ENCODE measurements at regions not wholly inside any gene's neighbourhood (a gene's known extent, or its start where the extent isn't known, plus 50 kb on each side); places are given as distances from the start of the nearest gene placed in this dataset.

DNA sequence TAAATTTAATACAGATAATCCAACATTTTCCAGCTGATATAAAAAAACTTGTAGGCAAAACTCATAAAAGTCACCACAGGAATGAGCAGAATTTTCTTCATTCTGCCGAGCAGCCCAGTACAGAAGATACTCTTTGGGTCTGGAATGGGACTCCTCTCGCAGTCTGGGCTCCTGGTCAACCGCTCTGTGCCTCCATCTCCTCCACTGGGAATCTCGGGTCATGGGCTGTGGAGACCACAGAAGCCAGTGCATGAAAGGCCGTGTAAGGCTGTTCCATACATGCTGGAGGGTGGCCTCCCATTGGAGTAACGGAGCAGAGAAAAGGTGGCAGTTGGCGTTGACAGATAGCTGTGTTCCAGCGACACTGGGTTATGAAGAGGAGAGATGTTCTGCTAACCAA, 616.4 kb upstream of the MGMT start:
- TF ChIP-seq POLR2A (IDR thresholded peaks at IDR 0.05) (no peak), CTCF (IDR thresholded peaks at IDR 0.05) (no peak)

All from lower leg skin (tissue), 3 donors.